ENCODE measurements at regions not wholly inside any gene's neighbourhood (a gene's known extent, or its start where the extent isn't known, plus 50 kb on each side); places are given as distances from the start of the nearest gene placed in this dataset.
"Not testable (repeated sequence)": the region's sequence is repeated elsewhere in the genome, so short reads cannot be mapped to it uniquely, and the experiment has no call there.

GRCh38 chr9:2279138-2279537 is 264.0 kb downstream of the SMARCA2 start:
- not testable (repeated sequence) for DNase-seq

- no peak for DNase-seq
These were observed 266.1 kb downstream of the SMARCA2 start for GRCh38 chr9:2281031-2281802.

- no peak for DNase-seq
These were observed 266.6 kb downstream of the SMARCA2 start for GRCh38 chr9:2281803-2282185.

- DNase-seq: no peak
These were observed 269.6 kb downstream of the SMARCA2 start for GRCh38 chr9:2284770-2285169.

GRCh38 chr9:2285416-2286332 is 270.5 kb downstream of the SMARCA2 start:
- no peak for DNase-seq

GRCh38 chr9:2286333-2286705 is 271.2 kb downstream of the SMARCA2 start:
- no peak for DNase-seq

GRCh38 chr9:2286825-2287455 is 271.8 kb downstream of the SMARCA2 start:
- no peak for DNase-seq

GRCh38 chr9:2288309-2288708 is 273.2 kb downstream of the SMARCA2 start:
- DNase-seq: no peak

- no peak for DNase-seq
These were observed 274.1 kb downstream of the SMARCA2 start for GRCh38 chr9:2289263-2289662.

GRCh38 chr9:2290382-2290781 is 275.2 kb downstream of the SMARCA2 start:
- no peak for DNase-seq

GRCh38 chr9:2291980-2292704 is 277.0 kb downstream of the SMARCA2 start:
- no peak for DNase-seq

- DNase-seq: no peak
These were observed 277.6 kb downstream of the SMARCA2 start for GRCh38 chr9:2292733-2293132.

- DNase-seq: no peak
These were observed 282.6 kb downstream of the SMARCA2 start for GRCh38 chr9:2297771-2298170.

GRCh38 chr9:2298217-2298616 is 283.1 kb downstream of the SMARCA2 start:
- DNase-seq: no peak

- DNase-seq: no peak
These were observed 284.2 kb downstream of the SMARCA2 start for GRCh38 chr9:2299156-2299842.

- no peak for DNase-seq
These were observed 284.7 kb downstream of the SMARCA2 start for GRCh38 chr9:2299843-2300205.

- no peak for DNase-seq
These were observed 285.2 kb downstream of the SMARCA2 start for GRCh38 chr9:2300325-2300724.

GRCh38 chr9:2302606-2303005 is 287.5 kb downstream of the SMARCA2 start:
- no peak for DNase-seq

- DNase-seq: no peak
These were observed 287.9 kb downstream of the SMARCA2 start for GRCh38 chr9:2303056-2303455.

GRCh38 chr9:2307480-2307879 is 292.3 kb downstream of the SMARCA2 start:
- DNase-seq: no peak

- DNase-seq: no peak
These were observed 296.8 kb downstream of the SMARCA2 start for GRCh38 chr9:2311920-2312319.

GRCh38 chr9:2313512-2313911 is 298.4 kb downstream of the SMARCA2 start:
- no peak for DNase-seq

All from hippocampal formation (tissue), 2 donors.